Stimulated activated CD4-positive, alpha-beta T cell treated with anti-CD3 and anti-CD28 coated beads, Interleukin-2, amount 100 ng/mL, for 48 hours (primary cell): ENCODE measurements at regions not wholly inside any gene's neighbourhood (a gene's known extent, or its start where the extent isn't known, plus 50 kb on each side); places are given as distances from the start of the nearest gene placed in this dataset.
"Not testable (repeated sequence)": the region's sequence is repeated elsewhere in the genome, so short reads cannot be mapped to it uniquely, and the experiment has no call there.

Experiments used
- DNase-seq, 2 donors: peaks; one replicate each; pipeline ENCODE4 v3.0.0-alpha.2; 2020

DNA sequence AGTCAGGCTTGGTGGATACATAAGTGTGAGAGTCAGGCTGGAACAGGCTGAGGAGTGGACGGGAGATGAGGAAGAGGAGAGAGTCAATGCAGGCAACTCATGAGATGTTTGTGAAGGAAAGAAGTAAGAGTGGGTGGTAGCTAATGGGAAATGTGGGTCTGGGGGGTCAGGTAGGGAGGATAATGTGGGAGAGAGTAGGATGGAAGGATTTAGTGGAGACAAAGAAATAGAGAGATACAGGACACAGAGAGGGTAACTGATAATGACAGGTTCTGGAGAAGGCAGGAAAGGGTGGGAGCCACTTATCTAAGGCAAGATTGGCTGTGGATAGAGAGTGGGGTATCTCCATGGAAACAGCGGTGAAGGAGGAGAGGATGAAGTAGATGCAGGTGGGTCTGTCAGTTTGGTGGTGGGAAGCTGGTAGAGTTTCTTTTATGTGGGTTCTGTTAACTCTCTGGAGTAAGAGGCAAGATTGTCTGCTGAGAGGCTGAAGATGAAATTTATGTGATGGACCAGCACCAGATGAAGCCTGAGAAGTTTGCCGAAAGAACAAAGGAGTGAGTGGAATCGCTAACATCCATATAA lies 190.6 kb upstream of the SPRED2 start:
- DNase-seq = no peak

DNA sequence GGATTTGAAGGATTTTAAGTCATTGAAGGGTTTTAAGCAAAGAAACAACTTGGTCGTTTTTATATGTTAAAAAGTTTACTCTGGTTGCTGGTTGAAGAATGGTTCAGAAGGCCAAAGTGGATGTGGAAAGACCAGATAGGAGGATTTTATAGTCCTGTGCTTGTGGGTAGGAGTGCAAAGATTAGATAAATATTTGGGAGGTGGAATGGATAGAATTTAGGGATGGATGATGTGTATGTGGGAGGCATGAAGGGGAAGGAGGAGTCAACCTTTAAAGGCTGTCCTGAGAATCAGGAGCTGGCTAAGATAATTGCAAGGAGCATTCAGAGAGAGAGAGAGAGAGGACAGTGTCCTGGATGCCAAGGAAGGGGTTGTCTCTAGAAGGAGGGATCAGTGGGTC lies 190.1 kb upstream of the SPRED2 start:
- DNase-seq = no peak

DNA sequence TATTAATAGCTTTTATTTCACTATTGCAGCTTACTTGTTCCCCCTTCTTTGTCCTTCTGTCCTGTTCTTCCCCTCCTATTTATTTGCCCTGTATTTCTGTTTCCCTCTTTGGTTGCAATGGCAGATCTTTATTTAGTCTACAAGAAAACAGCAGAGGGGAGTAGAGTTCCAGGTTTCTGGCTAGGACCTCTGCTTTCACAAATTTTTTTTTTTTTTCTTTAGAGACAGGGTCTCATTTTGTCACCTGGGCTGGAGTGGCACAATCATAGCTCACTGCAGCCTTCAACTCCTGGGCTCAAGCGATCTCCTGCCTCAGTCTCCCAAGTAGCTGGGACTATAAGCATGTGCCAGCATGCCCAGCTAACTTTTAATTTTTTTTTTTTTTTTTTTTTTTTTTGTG lies 188.1 kb upstream of the SPRED2 start:
- no peak for DNase-seq

DNA sequence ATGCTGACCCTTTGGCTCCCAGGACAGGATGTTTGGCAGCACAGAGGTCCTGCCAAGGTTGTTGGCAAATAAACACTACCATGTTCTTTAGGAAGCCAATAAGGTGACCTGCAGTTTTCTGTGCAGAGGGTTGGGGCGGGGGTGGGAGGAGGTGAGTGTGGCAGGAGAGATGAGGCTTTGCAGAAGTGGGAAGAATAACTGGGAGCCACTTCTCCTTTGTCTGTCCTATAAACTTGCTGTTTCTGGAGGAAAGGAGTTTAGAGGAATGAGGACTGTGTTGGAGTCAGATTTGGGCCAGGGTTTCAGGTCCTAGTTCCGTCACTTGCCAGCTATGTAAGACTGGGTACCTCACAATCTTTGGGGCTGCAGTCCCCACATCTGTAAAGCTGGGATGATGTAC lies 187.6 kb upstream of the SPRED2 start:
- no peak for DNase-seq

DNA sequence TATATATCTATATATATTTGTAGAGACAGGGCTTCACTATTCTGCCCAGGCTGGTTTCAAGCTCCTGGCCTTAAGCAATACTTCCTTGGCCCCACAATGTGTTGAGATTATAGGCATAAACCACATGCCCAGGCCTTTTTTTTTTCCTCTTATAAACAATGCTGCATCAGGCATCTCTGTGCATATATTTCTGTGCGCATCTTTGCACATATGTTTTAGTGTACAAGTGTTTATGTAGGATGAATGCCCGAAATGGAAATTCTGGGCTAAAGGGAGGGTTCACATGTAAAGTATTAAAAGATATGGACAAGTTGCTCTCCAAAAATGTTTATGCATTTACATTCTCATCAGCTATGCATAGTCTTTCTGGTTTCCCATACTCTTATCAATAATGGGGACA lies 183.2 kb upstream of the SPRED2 start:
- no peak for DNase-seq

DNA sequence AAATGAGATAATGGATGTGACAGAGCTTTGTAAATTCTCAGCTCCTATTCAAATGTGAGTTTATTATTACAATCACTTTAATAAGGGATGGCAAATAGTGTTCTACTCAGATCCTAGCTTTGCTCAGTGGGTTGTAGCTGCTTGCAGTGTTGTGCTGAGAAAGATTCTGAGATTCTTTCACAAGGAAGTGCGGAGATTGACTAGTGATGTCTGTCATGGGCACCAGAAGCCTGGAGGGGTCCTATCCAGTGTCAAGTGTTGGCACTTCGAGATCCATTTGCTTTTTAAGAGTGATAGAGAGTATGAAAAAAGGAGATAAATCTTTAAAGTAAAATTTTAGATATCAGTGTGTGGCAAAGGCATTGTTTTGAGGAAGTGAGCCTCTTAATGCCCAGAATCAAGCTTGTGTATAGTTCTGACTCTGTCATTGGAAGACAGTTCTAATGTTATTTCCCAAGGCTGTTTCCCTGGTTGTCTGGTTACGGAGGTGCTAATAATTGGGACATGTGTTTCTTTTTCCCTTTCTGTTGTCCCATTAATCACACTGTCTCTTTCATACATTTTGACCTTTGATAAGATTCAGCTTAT lies 181.7 kb upstream of the SPRED2 start:
- DNase-seq = no peak

DNA sequence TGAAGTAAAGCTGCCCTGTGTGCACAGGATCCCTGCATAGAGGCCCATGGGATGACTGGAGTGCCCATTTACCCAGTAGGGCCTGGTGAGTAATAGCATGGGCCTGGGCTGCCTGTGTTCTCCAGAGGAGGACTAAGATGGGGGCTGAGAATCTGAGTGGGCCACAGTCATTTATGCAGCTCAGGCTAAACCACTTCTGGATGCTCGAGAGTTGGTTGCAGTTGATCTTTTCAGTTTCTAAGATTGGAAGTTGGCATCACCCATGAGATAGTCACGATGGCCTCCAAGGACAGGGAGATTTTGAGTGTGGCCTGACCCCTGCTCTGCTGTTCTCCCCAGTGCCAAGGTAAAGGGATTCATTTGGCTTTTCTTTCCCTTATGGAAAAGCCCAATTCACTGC lies 179.1 kb upstream of the SPRED2 start:
- DNase-seq = no peak

DNA sequence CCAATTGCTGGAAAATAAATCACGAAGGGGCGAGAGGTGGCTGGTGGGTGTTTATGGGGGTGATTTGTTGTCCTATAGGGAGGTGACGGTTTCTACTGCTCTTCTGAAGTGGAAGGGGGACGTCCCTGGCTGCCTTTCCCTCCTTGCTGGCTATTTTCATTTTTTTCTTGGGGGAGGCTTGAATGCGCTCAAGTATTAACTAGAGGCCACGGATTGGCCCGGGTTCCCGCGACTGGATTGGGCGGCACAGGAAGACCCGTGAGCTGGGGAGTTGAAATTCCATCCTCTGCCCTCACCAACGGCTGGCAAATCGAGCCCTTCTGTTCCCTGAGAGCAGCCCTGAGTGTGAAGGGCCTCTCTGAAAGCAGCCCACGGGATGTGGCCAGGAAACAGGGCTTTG lies 176.5 kb upstream of the SPRED2 start:
- DNase-seq = no peak

DNA sequence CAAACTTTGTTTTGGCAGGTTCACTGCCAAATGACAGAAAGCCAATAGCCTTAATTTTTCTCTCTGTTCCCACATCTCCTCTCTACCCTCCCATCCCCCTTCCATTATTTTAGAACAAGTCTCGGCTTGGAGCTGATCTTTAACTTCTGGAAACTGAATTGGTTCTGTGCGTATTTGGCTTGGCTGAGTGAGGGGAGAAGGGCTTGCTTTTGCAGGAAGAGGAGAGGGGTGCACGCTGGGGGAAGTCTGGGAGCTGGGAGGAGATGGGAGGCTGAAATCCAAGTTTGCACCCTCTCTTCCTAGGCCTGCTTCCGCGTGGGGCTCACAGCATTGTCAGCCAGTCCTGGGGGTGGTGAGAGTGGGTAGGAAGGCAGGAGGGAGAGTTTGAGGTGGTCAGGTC lies 176.1 kb upstream of the SPRED2 start:
- no peak for DNase-seq

DNA sequence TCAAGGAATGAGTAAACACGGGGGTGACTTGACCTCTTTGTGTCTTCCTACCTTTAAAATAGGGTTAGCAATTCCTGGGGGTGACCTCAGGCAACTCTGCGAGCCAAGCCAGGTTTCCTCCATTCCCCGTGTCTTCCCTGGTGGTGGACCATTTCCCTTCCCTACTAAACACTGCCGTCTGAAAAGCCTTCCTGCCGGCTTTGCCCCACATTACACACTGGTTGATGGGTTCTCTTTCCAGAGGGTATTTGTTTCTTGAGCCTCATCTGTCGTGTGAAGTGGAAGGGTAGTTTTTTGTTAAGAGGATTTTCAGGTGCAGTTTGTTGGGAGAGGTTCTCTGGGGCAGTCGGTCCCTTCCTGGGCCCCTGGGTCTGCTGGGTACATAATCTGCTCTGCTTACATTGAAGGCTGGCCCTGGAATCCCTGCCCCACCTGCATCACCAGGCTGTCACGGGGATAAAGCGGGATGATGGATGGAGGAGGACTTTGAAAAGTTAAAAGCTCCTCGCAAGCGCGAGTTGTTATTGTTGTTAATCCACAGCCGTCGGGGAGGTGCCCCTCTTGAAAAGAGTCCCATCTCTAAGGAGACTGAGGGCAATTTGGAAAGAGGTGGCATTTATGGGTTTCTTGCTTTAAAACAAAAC lies 175.4 kb upstream of the SPRED2 start:
- no peak for DNase-seq

DNA sequence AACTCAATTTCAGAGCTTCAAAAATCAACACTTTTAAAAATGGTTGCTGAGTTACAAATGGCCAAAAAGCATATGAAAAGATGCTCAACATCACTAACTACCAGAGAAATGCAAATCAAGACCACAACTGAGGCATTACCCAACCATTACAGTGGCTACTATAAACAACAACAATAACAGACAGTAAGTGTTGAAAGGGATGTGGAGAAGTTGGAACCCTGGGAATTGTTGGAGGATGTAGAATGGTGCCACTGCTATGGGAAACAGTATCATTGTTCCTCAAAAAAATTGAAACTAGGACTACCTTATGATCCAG lies 173.3 kb upstream of the SPRED2 start:
- DNase-seq = no peak

DNA sequence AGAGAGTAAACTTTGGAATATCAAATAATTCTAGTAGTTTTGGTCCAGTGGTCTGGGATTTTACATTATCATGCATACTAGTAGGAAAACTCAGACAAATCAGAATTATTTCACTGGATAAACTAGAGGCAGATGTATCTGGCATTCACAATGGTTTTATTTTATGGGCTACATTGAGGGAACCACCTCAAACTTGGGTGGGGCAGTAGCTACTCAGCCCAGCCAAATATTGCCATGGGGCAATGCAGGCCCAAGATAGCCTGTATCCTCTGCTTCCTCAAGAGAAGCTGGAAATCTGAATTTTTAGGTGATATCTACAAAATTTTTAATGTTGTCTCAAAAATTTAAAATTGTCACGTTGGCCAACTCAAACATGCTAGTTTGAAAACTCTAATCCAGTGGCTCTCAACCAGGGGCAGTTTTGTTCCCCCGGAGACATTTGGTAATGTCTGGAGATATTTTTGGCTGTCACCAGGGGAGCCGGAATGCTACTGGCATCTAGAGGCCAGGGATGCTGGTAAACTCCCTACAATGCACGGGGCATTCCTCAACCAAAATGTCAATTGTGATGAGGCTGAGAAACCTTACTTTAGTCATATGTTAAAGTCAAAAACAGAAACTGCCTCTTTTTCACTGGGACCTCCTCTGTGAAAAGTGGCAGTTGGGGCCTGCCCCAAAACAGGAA lies 172.8 kb upstream of the SPRED2 start:
- no peak for DNase-seq

DNA sequence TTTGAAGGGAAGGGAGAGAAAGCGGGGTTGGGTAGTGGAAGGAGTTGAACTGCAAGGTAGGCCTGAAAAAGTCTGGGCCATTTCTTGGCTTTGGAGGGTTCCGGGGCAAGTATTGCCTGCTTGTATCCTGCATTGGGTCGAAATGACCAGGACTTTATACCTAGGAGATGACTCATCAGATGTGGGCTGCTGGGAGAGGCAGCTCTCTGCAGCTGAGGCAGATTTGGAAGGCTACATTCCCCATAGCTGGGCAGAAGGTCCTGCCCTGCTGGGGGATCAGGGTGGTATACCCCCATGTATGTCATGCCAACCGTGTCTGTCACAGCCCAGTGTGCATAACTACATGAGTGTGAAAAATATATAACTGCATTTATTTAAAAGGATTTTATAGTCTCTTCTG lies 171.8 kb upstream of the SPRED2 start:
- DNase-seq = no peak

DNA sequence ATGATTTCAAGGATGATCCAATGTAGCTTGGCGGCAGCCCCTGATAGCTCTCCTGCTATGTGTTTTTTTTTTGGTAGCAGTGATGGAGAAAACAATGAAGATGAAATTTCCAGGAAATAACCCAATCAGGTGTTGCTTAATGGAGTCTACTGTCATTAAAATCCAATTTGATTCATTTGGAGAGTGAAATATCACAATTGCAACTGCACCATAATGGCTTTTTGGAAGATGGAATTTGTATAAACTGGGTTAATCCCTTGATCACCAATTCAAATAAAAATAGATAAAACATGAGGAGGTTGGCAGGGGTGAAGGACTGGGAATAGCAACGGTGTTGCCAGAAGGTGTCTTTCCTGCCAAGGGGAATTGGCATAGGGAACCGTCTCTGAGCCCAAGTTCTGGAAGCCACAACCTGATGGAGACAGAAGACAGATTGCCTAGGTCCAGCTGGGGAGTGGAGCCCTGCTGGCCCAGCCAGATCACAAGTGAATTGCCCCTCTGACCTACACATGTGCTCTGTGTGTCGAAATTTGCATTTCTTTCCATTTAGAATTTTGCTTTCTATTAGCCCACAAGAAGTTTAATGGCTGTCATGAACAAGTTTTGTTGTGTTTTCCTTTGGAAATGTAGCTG lies 170.3 kb upstream of the SPRED2 start:
- no peak for DNase-seq

DNA sequence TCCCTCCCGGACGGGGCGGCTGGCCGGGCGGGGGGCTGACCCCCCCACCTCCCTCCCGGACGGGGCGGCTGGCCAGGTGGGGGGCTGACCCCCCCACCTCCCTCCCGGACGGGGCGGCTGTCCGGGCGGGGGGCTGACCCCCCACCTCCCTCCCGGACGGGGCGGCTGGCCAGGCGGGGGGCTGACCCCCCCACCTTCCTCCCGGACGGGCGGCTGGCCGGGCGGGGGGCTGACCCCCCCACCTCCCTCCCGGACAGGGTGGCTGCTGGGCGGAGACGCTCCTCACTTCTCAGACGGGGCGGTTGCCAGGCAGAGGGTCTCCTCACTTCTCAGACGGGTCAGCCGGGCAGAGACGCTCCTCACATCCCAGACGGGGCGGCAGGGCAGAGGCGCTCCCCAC lies 168.5 kb upstream of the SPRED2 start:
- not testable (repeated sequence) for DNase-seq

DNA sequence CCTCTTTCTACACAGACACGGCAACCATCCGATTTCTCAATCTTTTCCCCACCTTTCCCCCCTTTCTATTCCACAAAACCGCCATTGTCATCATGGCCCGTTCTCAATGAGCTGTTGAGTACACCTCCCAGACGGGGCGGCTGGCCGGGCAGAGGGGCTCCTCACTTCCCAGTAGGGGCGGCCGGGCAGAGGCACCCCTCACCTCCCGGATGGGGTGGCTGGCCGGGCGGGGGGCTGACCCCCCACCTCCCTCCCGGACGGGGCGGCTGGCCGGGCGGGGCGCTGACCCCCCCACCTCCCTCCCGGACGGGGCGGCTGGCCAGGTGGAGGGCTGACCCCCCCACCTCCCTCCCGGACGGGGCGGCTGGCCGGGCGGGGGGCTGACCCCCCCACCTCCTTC lies 168.0 kb upstream of the SPRED2 start:
- not testable (repeated sequence) for DNase-seq

DNA sequence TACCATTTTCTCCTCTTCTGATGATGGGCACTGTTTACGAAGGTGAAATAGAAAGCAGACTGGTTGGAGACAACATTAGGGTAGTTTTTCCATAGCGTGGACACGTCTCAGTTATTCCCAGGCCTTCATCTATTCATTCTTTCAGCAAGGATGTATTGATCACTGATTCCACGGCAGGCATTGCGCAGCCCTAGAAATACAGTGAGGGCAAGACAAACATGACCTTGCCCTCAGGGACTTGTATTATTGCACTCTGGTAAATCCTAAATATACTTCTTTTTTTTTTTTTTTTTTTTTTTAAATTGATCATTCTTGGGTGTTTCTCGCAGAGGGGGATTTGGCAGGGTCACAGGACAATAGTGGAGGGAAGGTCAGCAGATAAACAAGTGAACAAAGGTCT lies 167.3 kb upstream of the SPRED2 start:
- DNase-seq = no peak

DNA sequence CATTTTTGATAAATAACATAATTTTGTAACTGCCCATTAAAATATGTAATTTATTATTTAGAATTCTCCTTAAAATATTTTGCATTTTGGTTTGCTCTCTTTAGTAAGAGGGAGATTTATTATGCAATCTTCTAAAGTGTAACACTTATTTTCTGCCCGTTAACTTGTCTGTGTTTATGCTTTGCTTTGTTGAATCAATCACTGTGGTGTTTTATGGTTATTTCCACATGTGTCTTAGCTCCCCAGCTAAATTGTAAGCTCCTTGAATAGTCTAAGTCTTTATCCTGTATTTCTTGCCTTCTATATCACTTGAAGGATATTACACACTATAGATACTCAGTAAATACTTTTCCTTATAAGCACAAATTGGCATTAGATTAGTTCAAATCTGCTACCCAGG lies 166.6 kb upstream of the SPRED2 start:
- DNase-seq = no peak

DNA sequence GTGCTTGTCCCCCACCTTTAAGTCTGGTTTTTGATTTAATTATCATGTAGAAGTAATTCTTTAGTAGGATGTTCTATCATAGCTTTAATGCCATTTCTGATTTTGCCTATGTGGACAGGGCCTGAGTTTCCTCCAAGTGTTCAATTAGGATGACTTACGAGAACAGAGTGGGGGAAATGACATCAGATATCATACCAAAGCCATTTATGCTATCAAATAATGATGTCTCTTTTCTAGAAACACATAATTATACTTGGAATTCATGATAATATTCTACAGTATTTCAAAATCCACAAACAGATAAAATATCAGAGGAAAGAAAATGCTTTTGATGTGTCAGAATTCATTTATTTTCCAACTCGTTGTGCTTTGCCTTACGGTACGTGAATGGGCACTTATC lies 165.9 kb upstream of the SPRED2 start:
- DNase-seq = no peak

DNA sequence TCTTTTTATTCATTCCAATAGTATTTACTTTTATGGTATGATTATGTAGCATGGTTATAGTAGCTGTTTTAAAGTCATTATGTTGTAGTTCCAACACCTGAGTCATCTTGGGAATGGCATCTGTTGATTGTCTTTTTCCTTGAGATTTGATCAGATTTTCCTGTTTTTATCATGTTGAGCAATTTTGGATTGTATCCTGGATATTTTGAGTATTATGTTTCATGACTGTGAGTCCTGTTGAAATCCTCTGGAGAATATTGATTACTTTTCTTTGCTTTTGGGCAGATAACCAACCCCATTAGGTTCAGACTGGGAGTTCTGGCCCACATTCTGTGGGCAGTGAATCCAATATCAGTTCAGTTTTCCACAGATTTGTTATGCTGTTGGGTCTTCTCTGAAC lies 163.2 kb upstream of the SPRED2 start:
- no peak for DNase-seq

DNA sequence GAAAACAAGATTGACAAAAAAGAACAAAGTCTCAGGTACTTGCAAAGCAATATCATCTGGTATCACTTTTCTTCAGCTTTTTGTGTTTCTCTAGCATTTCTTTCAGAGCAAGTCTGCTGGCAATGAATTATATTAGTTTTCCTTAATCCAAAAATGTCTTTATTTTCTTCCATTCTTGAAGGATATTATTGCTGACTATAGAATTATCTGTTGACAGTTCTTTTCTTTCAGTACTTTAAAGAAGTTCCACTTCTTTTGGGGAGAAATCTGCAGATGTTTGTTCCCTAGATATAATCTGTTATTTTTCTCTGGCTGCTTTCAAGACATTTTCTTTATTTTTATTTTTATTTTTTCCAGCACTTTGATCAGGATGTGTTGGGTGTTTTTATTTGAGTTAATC lies 161.8 kb upstream of the SPRED2 start:
- DNase-seq = no peak

DNA sequence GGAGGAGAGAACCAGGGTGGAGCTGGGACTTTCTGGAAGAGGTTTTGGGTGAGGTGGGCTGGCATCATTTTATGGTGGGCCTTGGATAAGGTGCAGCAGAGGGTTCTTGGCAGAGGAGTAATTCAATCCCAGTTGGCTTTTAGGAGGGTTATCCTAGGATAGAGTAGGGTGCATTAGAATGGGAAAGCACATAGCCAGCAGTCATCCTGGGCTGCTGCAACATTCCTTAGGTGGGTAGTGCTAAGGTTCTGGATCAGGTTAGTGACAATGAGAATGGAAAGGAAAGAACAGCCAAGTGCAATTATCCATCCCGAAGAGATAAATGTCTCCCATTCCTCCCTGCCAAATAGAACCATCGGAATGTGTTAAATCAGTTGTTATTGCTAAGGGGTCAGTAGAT lies 157.3 kb upstream of the SPRED2 start:
- no peak for DNase-seq

DNA sequence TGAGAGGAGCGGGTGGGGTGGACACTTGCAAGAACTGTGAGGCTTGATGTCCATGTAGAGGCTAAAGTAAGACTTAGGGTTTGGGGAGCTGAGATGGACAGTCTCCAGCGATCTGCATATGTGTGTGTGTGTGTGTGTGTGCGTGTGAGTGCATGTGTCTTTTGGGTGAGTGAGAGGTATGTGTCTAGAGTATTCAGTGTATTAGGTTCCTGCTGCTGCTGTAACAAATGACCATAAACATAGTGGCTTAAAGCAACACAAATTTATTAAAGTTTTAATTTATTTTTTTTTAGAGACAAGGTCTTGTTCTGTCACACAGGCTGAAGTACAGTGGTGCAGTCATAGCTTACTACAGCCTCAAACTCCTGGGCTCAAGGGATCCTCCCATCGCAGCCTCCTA lies 155.4 kb upstream of the SPRED2 start:
- DNase-seq = no peak

DNA sequence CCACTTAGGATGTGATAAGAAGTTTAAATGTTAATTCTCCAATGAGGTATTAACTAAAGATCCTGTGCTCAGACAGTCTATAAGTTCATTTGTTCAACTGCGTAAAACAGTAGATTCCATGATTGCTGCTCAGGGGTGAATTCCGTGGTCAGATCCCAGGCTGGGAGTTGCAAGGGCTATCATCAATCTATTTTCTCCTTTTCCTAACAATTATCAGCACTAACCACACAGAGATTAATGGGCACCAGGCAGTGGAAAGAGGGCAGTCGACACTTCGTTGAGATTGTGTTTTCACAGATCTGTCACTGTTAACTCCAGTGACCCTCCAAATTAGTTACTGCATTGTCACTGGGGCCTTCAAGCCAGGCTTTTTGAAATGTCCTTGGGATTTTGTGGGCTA lies 154.1 kb upstream of the SPRED2 start:
- DNase-seq = no peak
